ENCODE measurements at regions not wholly inside any gene's neighbourhood (a gene's known extent, or its start where the extent isn't known, plus 50 kb on each side); places are given as distances from the start of the nearest gene placed in this dataset.

DNA sequence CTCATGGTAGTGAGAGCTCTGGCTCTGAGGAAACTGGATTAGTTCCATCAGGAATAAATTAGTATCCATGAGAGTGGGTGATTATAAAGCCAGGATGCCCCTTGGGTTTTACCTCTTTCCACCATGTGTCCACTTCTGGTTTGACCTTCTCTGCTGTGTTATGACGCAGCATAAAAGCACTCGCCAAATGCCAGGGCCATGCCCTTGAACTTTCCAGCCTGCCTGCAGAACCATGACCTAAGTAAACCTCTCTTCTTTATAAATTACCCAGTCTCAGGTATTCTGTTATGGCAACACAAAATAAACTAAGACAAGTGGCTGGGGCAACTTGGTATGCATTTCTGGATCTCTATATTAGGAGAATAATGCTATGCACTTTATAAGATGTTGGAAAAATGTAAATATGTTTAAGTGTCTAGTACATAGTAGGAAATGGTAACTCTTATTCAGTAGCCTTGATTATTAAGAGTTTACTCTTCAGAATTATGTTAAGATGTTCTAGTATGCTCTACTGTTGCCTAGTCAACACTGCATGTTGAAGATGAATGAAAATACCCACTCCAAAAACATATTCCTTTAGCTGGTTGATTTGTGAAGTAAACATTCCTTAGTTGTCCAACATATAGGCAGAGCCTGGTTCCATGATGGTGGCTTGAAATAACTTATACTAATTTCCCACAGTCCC, 455.6 kb upstream of the TMPO start:
- Histone ChIP-seq H3K27me3 (ENCODE audit: control insufficient read depth in 2 of 2, insufficient read depth in 2 of 2, low read length in 2 of 2) (no peaks in the 10 kb centered on the region), H3K27ac (ENCODE audit: low read depth in 1 of 2, low read length in 2 of 2) (no peak overlapping the region), H3K9me3 (replicated peaks in 1 of 2; ENCODE audit: control insufficient read depth in 1 of 2, insufficient read depth in 1 of 2, low read length in 2 of 2) (no peaks in the 10 kb centered on the region), H2AFZ (ENCODE audit: insufficient read depth, low read depth, low read length, poor library complexity, severe bottlenecking) (no peak overlapping the region), H4K20me1 (ENCODE audit: insufficient read depth, low read length) (no peaks in the 10 kb centered on the region), H3K36me3 (replicated peaks in 1 of 2; ENCODE audit: control insufficient read depth in 1 of 2, insufficient read depth in 2 of 2, low read length in 2 of 2) (no peaks in the 10 kb centered on the region), H3K79me2 (ENCODE audit: insufficient read depth, low read length) (no peaks in the 10 kb centered on the region), H3K4me2 (replicated peaks; ENCODE audit: extremely low read depth, low read length, poor library complexity, severe bottlenecking) (no peak overlapping the region), H3K4me3 (replicated peaks in 1 of 3; ENCODE audit: low read depth in 2 of 3, low read length in 3 of 3) (no peak overlapping the region), H3K9ac (ENCODE audit: insufficient read depth, low read length, poor library complexity, severe bottlenecking) (no peak overlapping the region), H3K4me1 (ENCODE audit: control insufficient read depth in 1 of 2, insufficient read depth in 2 of 2, low read length in 2 of 2) (no peaks in the 10 kb centered on the region)
- Mint-ChIP-seq H3K4me3 (no peak overlapping the region), H3K27me3 (ENCODE audit: low read depth in 3 of 3) (peaks cover 0 to 2% (median 2%) of the 10 kb centered on the region in 3 donors), H3K36me3 (no peaks in the 10 kb centered on the region), H3K27ac (no peak overlapping the region), H3K4me1 (no peaks in the 10 kb centered on the region), H3K9me3 (no peaks in the 10 kb centered on the region)
- TF ChIP-seq CTCF (IDR thresholded peaks at IDR 0.05): no peak
- 60% methylated on average over 1 of the region's 2 CpGs for WGBS (ENCODE audit: insufficient coverage)
- DNase-seq: no peak
- intact Hi-C loops (cut with micrococcal nuclease): no loop called here

- Histone ChIP-seq H2AFZ (ENCODE audit: insufficient read depth, low read depth, low read length, poor library complexity, severe bottlenecking) (no peak overlapping the region), H3K27me3 (ENCODE audit: control insufficient read depth in 2 of 2, insufficient read depth in 2 of 2, low read length in 2 of 2) (no peaks in the 10 kb centered on the region), H3K27ac (ENCODE audit: low read depth in 1 of 2, low read length in 2 of 2) (no peak overlapping the region), H3K79me2 (ENCODE audit: insufficient read depth, low read length) (no peaks in the 10 kb centered on the region), H3K9me3 (replicated peaks in 1 of 2; ENCODE audit: control insufficient read depth in 1 of 2, insufficient read depth in 1 of 2, low read length in 2 of 2) (no peaks in the 10 kb centered on the region), H3K4me3 (replicated peaks in 1 of 3; ENCODE audit: low read depth in 2 of 3, low read length in 3 of 3) (no peak overlapping the region), H3K4me1 (ENCODE audit: control insufficient read depth in 1 of 2, insufficient read depth in 2 of 2, low read length in 2 of 2) (no peaks in the 10 kb centered on the region), H3K4me2 (replicated peaks; ENCODE audit: extremely low read depth, low read length, poor library complexity, severe bottlenecking) (no peak overlapping the region), H3K9ac (ENCODE audit: insufficient read depth, low read length, poor library complexity, severe bottlenecking) (no peak overlapping the region), H3K36me3 (replicated peaks in 1 of 2; ENCODE audit: control insufficient read depth in 1 of 2, insufficient read depth in 2 of 2, low read length in 2 of 2) (no peaks in the 10 kb centered on the region), H4K20me1 (ENCODE audit: insufficient read depth, low read length) (no peaks in the 10 kb centered on the region)
- peaks cover 0 to 2% (median 2%) of the 10 kb centered on the region in 3 donors for H3K27me3 Mint-ChIP-seq (ENCODE audit: low read depth in 3 of 3)
- no CpG with 5 or more reads among the region's 1 CpG for WGBS (ENCODE audit: insufficient coverage)
- H3K9me3 Mint-ChIP-seq: no peaks in the 10 kb centered on the region
- no peak overlapping the region for H3K27ac Mint-ChIP-seq
- no peak for DNase-seq
- H3K4me3 Mint-ChIP-seq: no peak overlapping the region
- TF ChIP-seq CTCF (IDR thresholded peaks at IDR 0.05): no peak
- intact Hi-C loops (cut with micrococcal nuclease): no loop called here
- H3K36me3 Mint-ChIP-seq: no peaks in the 10 kb centered on the region
- H3K4me1 Mint-ChIP-seq: no peaks in the 10 kb centered on the region
Observed at GRCh38 chr12:98060411-98060810, 455.0 kb upstream of the TMPO start.
